NCI-H69 (cell line): ENCODE measurements at regions not wholly inside any gene's neighbourhood (a gene's known extent, or its start where the extent isn't known, plus 50 kb on each side); places are given as distances from the start of the nearest gene placed in this dataset.
"Not testable (repeated sequence)": the region's sequence is repeated elsewhere in the genome, so short reads cannot be mapped to it uniquely, and the experiment has no call there.

Experiments
- DNase-seq: peaks from one replicate; lab custom pipeline; 2025; lab: John Stamatoyannopoulos, UW

- DNase-seq: not testable (repeated sequence)
Observed at GRCh38 chr13:56188582-56188981, 952.1 kb upstream of the PRR20A start.

GRCh38 chr13:56189439-56189838 lies 951.3 kb upstream of the PRR20A start:
- peak; percentile 76 for DNase-seq

GRCh38 chr13:56189978-56190377 lies 950.7 kb upstream of the PRR20A start:
- no peak for DNase-seq

- DNase-seq: no peak
Observed at GRCh38 chr13:56198350-56198749, 942.4 kb upstream of the PRR20A start.

- DNase-seq: no peak
Observed at GRCh38 chr13:56201834-56202233, 938.9 kb upstream of the PRR20A start.

- no peak for DNase-seq
Observed at GRCh38 chr13:56216221-56216620, 924.5 kb upstream of the PRR20A start.

- DNase-seq: no peak
Observed at GRCh38 chr13:56247692-56248091, 893.0 kb upstream of the PRR20A start.

- DNase-seq: no peak
Observed at GRCh38 chr13:56271686-56272085, 869.0 kb upstream of the PRR20A start.

- DNase-seq: no peak
Observed at GRCh38 chr13:56283262-56283828, 857.4 kb upstream of the PRR20A start.

GRCh38 chr13:56299650-56300049 lies 841.1 kb upstream of the PRR20A start:
- peak; percentile 52 for DNase-seq

GRCh38 chr13:56314765-56315164 lies 826.0 kb upstream of the PRR20A start:
- DNase-seq: no peak

- peak; percentile 68 for DNase-seq
Observed at GRCh38 chr13:56317841-56318240, 822.9 kb upstream of the PRR20A start.

- no peak for DNase-seq
Observed at GRCh38 chr13:56332671-56333070, 808.0 kb upstream of the PRR20A start.

GRCh38 chr13:56335775-56336174 lies 804.9 kb upstream of the PRR20A start:
- DNase-seq: no peak

- no peak for DNase-seq
Observed at GRCh38 chr13:56338421-56338820, 802.3 kb upstream of the PRR20A start.

- DNase-seq: peak; percentile 17
Observed at GRCh38 chr13:56347014-56347413, 793.7 kb upstream of the PRR20A start.

- no peak for DNase-seq
Observed at GRCh38 chr13:56349866-56350265, 790.9 kb upstream of the PRR20A start.

GRCh38 chr13:56351041-56351440 lies 789.7 kb upstream of the PRR20A start:
- peak; percentile 74 for DNase-seq

GRCh38 chr13:56352361-56352760 lies 788.4 kb upstream of the PRR20A start:
- DNase-seq: no peak

GRCh38 chr13:56352901-56353300 lies 787.8 kb upstream of the PRR20A start:
- no peak for DNase-seq

- DNase-seq: no peak
Observed at GRCh38 chr13:56356690-56357089, 784.0 kb upstream of the PRR20A start.

- no peak for DNase-seq
Observed at GRCh38 chr13:56378566-56378965, 762.2 kb upstream of the PRR20A start.

- no peak for DNase-seq
Observed at GRCh38 chr13:56393549-56393948, 747.2 kb upstream of the PRR20A start.

GRCh38 chr13:56396318-56396717 lies 744.4 kb upstream of the PRR20A start:
- no peak for DNase-seq

GRCh38 chr13:56400774-56401173 lies 739.9 kb upstream of the PRR20A start:
- DNase-seq: no peak
